ENCODE measurements at regions not wholly inside any gene's neighbourhood (a gene's known extent, or its start where the extent isn't known, plus 50 kb on each side); places are given as distances from the start of the nearest gene placed in this dataset.

- TF ChIP-seq GABPA (IDR thresholded peaks at IDR 0.05; ENCODE audit: low read depth) (no peak), REST (IDR thresholded peaks at IDR 0.05; ENCODE audit: insufficient replicate concordance, low read depth) (no peak), SPI1 (IDR thresholded peaks at IDR 0.05; ENCODE audit: borderline replicate concordance, low read depth) (no peak), CTCF (IDR thresholded peaks at IDR 0.05; ENCODE audit: insufficient read depth, low read length) (no peak), POLR2AphosphoS5 (IDR thresholded peaks at IDR 0.05; ENCODE audit: low read depth) (no peak)
- H3K27me3 ChIP-seq (ENCODE audit: insufficient read depth, poor library complexity, severe bottlenecking) = peaks cover 4% of the 10 kb centered on the region
- H3K4me3 ChIP-seq (replicated peaks; ENCODE audit: insufficient read depth, low read length) = no peak overlapping the region
- H3K27ac ChIP-seq (replicated peaks) = no peak overlapping the region
- no peak for DNase-seq (ENCODE audit: low read depth in 1 of 2, low spot score in 1 of 2)
These were observed 530.0 kb downstream of the RFC3 start for GRCh38 chr13:34347784-34348573.

- Histone ChIP-seq H3K27me3 (ENCODE audit: insufficient read depth, poor library complexity, severe bottlenecking) (peaks cover 4% of the 10 kb centered on the region), H3K4me3 (replicated peaks; ENCODE audit: insufficient read depth, low read length) (no peak overlapping the region), H3K27ac (replicated peaks) (no peak overlapping the region)
- DNase-seq (ENCODE audit: low read depth in 1 of 2, low spot score in 1 of 2) = no peak
- TF ChIP-seq CTCF (IDR thresholded peaks at IDR 0.05; ENCODE audit: insufficient read depth, low read length) (no peak), GABPA (IDR thresholded peaks at IDR 0.05; ENCODE audit: low read depth) (no peak), POLR2AphosphoS5 (IDR thresholded peaks at IDR 0.05; ENCODE audit: low read depth) (no peak), SPI1 (IDR thresholded peaks at IDR 0.05; ENCODE audit: borderline replicate concordance, low read depth) (no peak), REST (IDR thresholded peaks at IDR 0.05; ENCODE audit: insufficient replicate concordance, low read depth) (no peak)
These were observed 531.3 kb downstream of the RFC3 start for GRCh38 chr13:34349091-34349722.

- Histone ChIP-seq H3K27me3 (ENCODE audit: insufficient read depth, poor library complexity, severe bottlenecking) (no peaks in the 10 kb centered on the region), H3K27ac (replicated peaks) (no peak overlapping the region), H3K4me3 (replicated peaks; ENCODE audit: insufficient read depth, low read length) (no peak overlapping the region)
- TF ChIP-seq REST (IDR thresholded peaks at IDR 0.05; ENCODE audit: insufficient replicate concordance, low read depth) (no peak), CTCF (IDR thresholded peaks at IDR 0.05; ENCODE audit: insufficient read depth, low read length) (no peak), SPI1 (IDR thresholded peaks at IDR 0.05; ENCODE audit: borderline replicate concordance, low read depth) (no peak), POLR2AphosphoS5 (IDR thresholded peaks at IDR 0.05; ENCODE audit: low read depth) (no peak), GABPA (IDR thresholded peaks at IDR 0.05; ENCODE audit: low read depth) (no peak)
- no peak for DNase-seq (ENCODE audit: low read depth in 1 of 2, low spot score in 1 of 2)
These were observed 532.7 kb downstream of the RFC3 start for GRCh38 chr13:34350671-34351070.

All from HL-60 (cell line).